H9 (cell line): ENCODE measurements at regions not wholly inside any gene's neighbourhood (a gene's known extent, or its start where the extent isn't known, plus 50 kb on each side); places are given as distances from the start of the nearest gene placed in this dataset.

Experiments used
- DNase-seq: peaks from one replicate; pipeline ENCODE4 v3.0.0-alpha.2; 2017
- H2AFZ ChIP-seq: one replicate; pipeline ENCODE4 v1.6.1; 2013; ENCODE audit warnings: mild to moderate bottlenecking, low read length, control low read depth, moderate library complexity
- H2AK5ac ChIP-seq: 2 replicates; pipeline ENCODE4 v1.6.1; 2013; ENCODE audit warnings: low read length, control low read depth, mixed read lengths; ENCODE audit not compliant: insufficient read length
- H2BK120ac ChIP-seq: one replicate; pipeline ENCODE4 v1.6.1; 2013; ENCODE audit warnings: low read depth, mild to moderate bottlenecking, low read length, control low read depth, inconsistent platforms; ENCODE audit not compliant: poor library complexity, severe bottlenecking
- H2BK12ac ChIP-seq: 2 replicates; pipeline ENCODE4 v1.6.1; 2013; ENCODE audit warnings: low read length, control low read depth, mixed read lengths, low read depth; ENCODE audit not compliant: insufficient read length
- H2BK15ac ChIP-seq: 2 replicates; pipeline ENCODE4 v1.6.1; 2013; ENCODE audit warnings: low read depth, low read length, control low read depth
- H2BK20ac ChIP-seq: one replicate; pipeline ENCODE4 v1.6.1; 2013; ENCODE audit warnings: low read depth, mild to moderate bottlenecking, low read length, control low read depth, inconsistent platforms; ENCODE audit not compliant: poor library complexity, severe bottlenecking
- H2BK5ac ChIP-seq: 2 replicates; pipeline ENCODE4 v1.6.1; 2013; ENCODE audit warnings: low read length, control low read depth, mixed read lengths; ENCODE audit not compliant: insufficient read length
- H3K14ac ChIP-seq: 2 replicates; pipeline ENCODE4 v1.6.1; 2013; ENCODE audit warnings: low read length, control low read depth; ENCODE audit not compliant: insufficient read depth
- H3K18ac ChIP-seq: 2 replicates; pipeline ENCODE4 v1.6.1; 2013; ENCODE audit warnings: low read depth, mild to moderate bottlenecking, mixed read lengths, low read length, control low read depth; ENCODE audit not compliant: insufficient read length
- H3K23ac ChIP-seq: 2 replicates; pipeline ENCODE4 v1.6.1; 2013; ENCODE audit warnings: low read length, control low read depth, mixed read lengths, low read depth; ENCODE audit not compliant: insufficient read length
- H3K23me2 ChIP-seq: 2 replicates; pipeline ENCODE4 v1.6.1; 2013; ENCODE audit warnings: low read depth, mild to moderate bottlenecking, mixed read lengths, low read length, control low read depth; ENCODE audit not compliant: insufficient read length, poor library complexity, severe bottlenecking
- H3K27ac ChIP-seq: 2 replicates; pipeline ENCODE4 v1.5.1; 2013; ENCODE audit warnings: low read length, control low read depth, mixed read lengths, low read depth; ENCODE audit not compliant: insufficient read length
- H3K27me3 ChIP-seq: 2 replicates; pipeline ENCODE4 v1.6.1; 2013; ENCODE audit warnings: low read length, control low read depth, inconsistent platforms; ENCODE audit not compliant: insufficient read depth
- H3K4ac ChIP-seq: 2 replicates; pipeline ENCODE4 v1.6.1; 2013; ENCODE audit warnings: low read depth, mild to moderate bottlenecking, control low read depth, inconsistent platforms, low read length, moderate library complexity
- H3K4me1 ChIP-seq: 2 replicates; pipeline ENCODE4 v1.6.1; 2013; ENCODE audit warnings: low read length, control low read depth, inconsistent platforms; ENCODE audit not compliant: insufficient read depth
- H3K4me2 ChIP-seq: 2 replicates; pipeline ENCODE4 v1.6.1; 2013; ENCODE audit warnings: low read length, control low read depth, mixed read lengths; ENCODE audit not compliant: insufficient read length, insufficient read depth
- H3K56ac ChIP-seq: 2 replicates; pipeline ENCODE4 v1.6.1; 2013; ENCODE audit warnings: low read depth, mild to moderate bottlenecking, mixed read lengths, low read length, control low read depth; ENCODE audit not compliant: insufficient read length
- H3K79me1 ChIP-seq: 2 replicates; pipeline ENCODE4 v1.6.1; 2013; ENCODE audit warnings: low read depth, mild to moderate bottlenecking, moderate library complexity, low read length, control low read depth, inconsistent platforms; ENCODE audit not compliant: insufficient read depth, poor library complexity, severe bottlenecking
- H3K79me2 ChIP-seq: 2 replicates; pipeline ENCODE4 v1.6.1; 2013; ENCODE audit warnings: low read length, control low read depth, inconsistent platforms; ENCODE audit not compliant: insufficient read depth
- H3K9ac ChIP-seq: 2 replicates; pipeline ENCODE4 v1.6.1; 2013; ENCODE audit warnings: low read length, control low read depth, mixed read lengths; ENCODE audit not compliant: insufficient read length; ENCODE audit errors: extremely low read depth
- H3K9me3 ChIP-seq: one replicate; pipeline ENCODE4 v1.6.1; 2013; ENCODE audit warnings: low read depth, low read length, inconsistent platforms; ENCODE audit not compliant: control insufficient read depth
- H3T11ph ChIP-seq: one replicate; pipeline ENCODE4 v1.6.1; 2013; ENCODE audit warnings: mild to moderate bottlenecking, low read length, control low read depth, inconsistent platforms
- H4K20me1 ChIP-seq: one replicate; pipeline ENCODE4 v1.6.1; 2013; ENCODE audit not compliant: control insufficient read depth, insufficient read length, insufficient read depth
- H4K5ac ChIP-seq: 2 replicates; pipeline ENCODE4 v1.6.1; 2013; ENCODE audit warnings: low read depth, mild to moderate bottlenecking, mixed read lengths, low read length, control low read depth; ENCODE audit not compliant: insufficient read length
- H4K8ac ChIP-seq: replicated peaks from 2 replicates; pipeline ENCODE4 v1.6.1; 2013; ENCODE audit warnings: low read length, control low read depth, mixed read lengths, low read depth; ENCODE audit not compliant: insufficient read length
- H4K91ac ChIP-seq: 2 replicates; pipeline ENCODE4 v1.6.1; 2013; ENCODE audit warnings: low read depth, mild to moderate bottlenecking, moderate library complexity, mixed read lengths, low read length, control low read depth; ENCODE audit not compliant: insufficient read length
- H3K27ac Mint-ChIP-seq, 3 experiments: 2 replicates in 2 of 3; 3 replicates in 1 of 3; pipeline ENCODE4 v1.8.0; 2020 to 2021; ENCODE audit warnings: mixed read lengths in 3 of 3, mild to moderate bottlenecking in 1 of 3, moderate library complexity in 1 of 3
- H3K27me3 Mint-ChIP-seq: 2 replicates; pipeline ENCODE4 v1.8.0; 2021; ENCODE audit warnings: low read depth, mild to moderate bottlenecking, moderate library complexity, mixed read lengths
- H3K36me3 Mint-ChIP-seq, 3 experiments: 2 replicates in 2 of 3; 3 replicates in 1 of 3; pipeline ENCODE4 v1.8.0; 2020 to 2021; ENCODE audit warnings: low read depth in 3 of 3, mixed read lengths in 3 of 3; ENCODE audit not compliant: insufficient read depth in 1 of 3
- H3K4me1 Mint-ChIP-seq, 2 experiments: 2 replicates each; pipeline ENCODE4 v1.8.0; 2020; ENCODE audit warnings: mixed read lengths in 2 of 2
- H3K4me3 Mint-ChIP-seq, 2 experiments: 2 replicates in 1 of 2; 3 replicates in 1 of 2; pipeline ENCODE4 v1.8.0; 2020 to 2021; ENCODE audit warnings: mild to moderate bottlenecking in 2 of 2, mixed read lengths in 2 of 2, moderate library complexity in 1 of 2
- H3K9me3 Mint-ChIP-seq, 2 experiments: 2 replicates in 1 of 2; 3 replicates in 1 of 2; pipeline ENCODE4 v1.8.0; 2020; ENCODE audit warnings: mild to moderate bottlenecking in 2 of 2, mixed read lengths in 2 of 2, moderate library complexity in 1 of 2
- TF ChIP-seq, protein P1 (sequence below): fragments of 200-600 bp; sonication (generic); conservative IDR thresholded peaks from 3 replicates; pipeline ENCODE4 v1.8.0; 2021; ENCODE audit warnings: antibody characterized with exemption, mild to moderate bottlenecking

DNA sequence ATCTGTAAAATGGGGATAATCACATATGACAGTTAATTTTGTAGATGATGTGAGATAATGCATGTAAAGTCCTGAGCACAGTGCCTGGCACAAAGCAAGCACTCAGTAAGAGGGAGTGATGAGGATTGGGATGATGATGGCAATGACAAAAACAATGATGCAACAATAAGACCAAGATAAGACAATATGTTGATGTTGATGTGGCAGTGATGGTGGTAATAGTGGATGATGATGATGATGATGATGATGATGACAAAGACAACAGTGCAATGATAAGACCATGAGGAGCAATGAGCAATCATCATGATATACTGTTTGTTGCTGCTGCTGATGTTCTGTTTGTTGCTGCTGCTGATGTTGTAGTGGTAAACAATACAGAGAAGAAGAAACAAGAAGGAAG, 344.1 kb downstream of the NPIPA8 start:
- H3K4me3 Mint-ChIP-seq = no peak overlapping the region
- H4K8ac ChIP-seq = no peak overlapping the region
- H3K56ac ChIP-seq = no peak overlapping the region
- H2AK5ac ChIP-seq = no peak overlapping the region
- H3K27me3 Mint-ChIP-seq = peaks cover 2% of the 10 kb centered on the region
- no peak overlapping the region for H3K4ac ChIP-seq
- no peaks in the 10 kb centered on the region for H3K79me2 ChIP-seq
- no peak overlapping the region for H2BK120ac ChIP-seq
- H3T11ph ChIP-seq = no peak overlapping the region
- H3K4me1 Mint-ChIP-seq = peaks cover 10 to 11% of the 10 kb centered on the region in 2 experiments
- H3K27ac Mint-ChIP-seq = no peak overlapping the region
- H2BK12ac ChIP-seq = no peak overlapping the region
- no peaks in the 10 kb centered on the region for H3K79me1 ChIP-seq
- H4K91ac ChIP-seq = no peak overlapping the region
- no peaks in the 10 kb centered on the region for H3K9me3 Mint-ChIP-seq
- H3K27me3 ChIP-seq = no peaks in the 10 kb centered on the region
- no peak overlapping the region for H3K18ac ChIP-seq
- H3K9ac ChIP-seq = no peak overlapping the region
- H4K20me1 ChIP-seq = no peaks in the 10 kb centered on the region
- TF ChIP-seq, protein P1, sequence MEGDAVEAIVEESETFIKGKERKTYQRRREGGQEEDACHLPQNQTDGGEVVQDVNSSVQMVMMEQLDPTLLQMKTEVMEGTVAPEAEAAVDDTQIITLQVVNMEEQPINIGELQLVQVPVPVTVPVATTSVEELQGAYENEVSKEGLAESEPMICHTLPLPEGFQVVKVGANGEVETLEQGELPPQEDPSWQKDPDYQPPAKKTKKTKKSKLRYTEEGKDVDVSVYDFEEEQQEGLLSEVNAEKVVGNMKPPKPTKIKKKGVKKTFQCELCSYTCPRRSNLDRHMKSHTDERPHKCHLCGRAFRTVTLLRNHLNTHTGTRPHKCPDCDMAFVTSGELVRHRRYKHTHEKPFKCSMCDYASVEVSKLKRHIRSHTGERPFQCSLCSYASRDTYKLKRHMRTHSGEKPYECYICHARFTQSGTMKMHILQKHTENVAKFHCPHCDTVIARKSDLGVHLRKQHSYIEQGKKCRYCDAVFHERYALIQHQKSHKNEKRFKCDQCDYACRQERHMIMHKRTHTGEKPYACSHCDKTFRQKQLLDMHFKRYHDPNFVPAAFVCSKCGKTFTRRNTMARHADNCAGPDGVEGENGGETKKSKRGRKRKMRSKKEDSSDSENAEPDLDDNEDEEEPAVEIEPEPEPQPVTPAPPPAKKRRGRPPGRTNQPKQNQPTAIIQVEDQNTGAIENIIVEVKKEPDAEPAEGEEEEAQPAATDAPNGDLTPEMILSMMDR = no peak
- no peak for DNase-seq
- H2BK5ac ChIP-seq = no peak overlapping the region
- no peaks in the 10 kb centered on the region for H3K4me1 ChIP-seq
- H3K4me2 ChIP-seq = no peak overlapping the region
- no peak overlapping the region for H2AFZ ChIP-seq
- H2BK20ac ChIP-seq = no peak overlapping the region
- H3K14ac ChIP-seq = no peak overlapping the region
- no peaks in the 10 kb centered on the region for H3K9me3 ChIP-seq
- no peak overlapping the region for H3K27ac ChIP-seq
- H3K36me3 Mint-ChIP-seq = no peaks in the 10 kb centered on the region
- H3K23ac ChIP-seq = no peak overlapping the region
- no peak overlapping the region for H2BK15ac ChIP-seq
- no peaks in the 10 kb centered on the region for H3K23me2 ChIP-seq
- H4K5ac ChIP-seq = no peak overlapping the region
